ENCODE measurements at regions not wholly inside any gene's neighbourhood (a gene's known extent, or its start where the extent isn't known, plus 50 kb on each side); places are given as distances from the start of the nearest gene placed in this dataset.

- TF ChIP-seq CTCF (IDR thresholded peaks at IDR 0.05; ENCODE audit: borderline replicate concordance, extremely low read depth, low read length, poor library complexity, severe bottlenecking) = no peak
- no peak for TF ChIP-seq EZH2 (IDR thresholded peaks at IDR 0.05; ENCODE audit: borderline replicate concordance, low read depth, low read length, severe bottlenecking)
Observed at GRCh38 chr11:29713831-29714320, 303.0 kb downstream of the KCNA4 start.

Data from DND-41 (cell line).